GM23338 (cell line): ENCODE measurements at regions not wholly inside any gene's neighbourhood (a gene's known extent, or its start where the extent isn't known, plus 50 kb on each side); places are given as distances from the start of the nearest gene placed in this dataset.
"Not testable (repeated sequence)": the region's sequence is repeated elsewhere in the genome, so short reads cannot be mapped to it uniquely, and the experiment has no call there.

Source experiments
- CREB1 ChIP-seq: fragments of 250-450 bp; sonication (Bioruptor Pico); IDR thresholded peaks from 2 replicates; pipeline ENCODE4 v1.5.0; 2020; ENCODE audit warnings: low read depth, mild to moderate bottlenecking, moderate library complexity
- EZH2 ChIP-seq: fragments of 200-600 bp; sonication (generic); IDR thresholded peaks from one replicate; pipeline ENCODE4 v1.8.0; 2017; ENCODE audit warnings: antibody characterized with exemption, mild to moderate bottlenecking, low read depth; ENCODE audit not compliant: unreplicated experiment
- EZH2phosphoT487 ChIP-seq: fragments of 200-600 bp; sonication (generic); IDR thresholded peaks from one replicate; pipeline ENCODE4 v1.8.1; 2018; ENCODE audit warnings: antibody characterized with exemption; ENCODE audit not compliant: unreplicated experiment
- JUNB ChIP-seq: IDR thresholded peaks from one replicate; pipeline ENCODE4 v1.6.1; 2016; ENCODE audit warnings: antibody characterized with exemption; ENCODE audit not compliant: unreplicated experiment
- NANOG ChIP-seq: IDR thresholded peaks from 2 replicates; pipeline ENCODE4 v1.6.1; 2016; ENCODE audit warnings: antibody characterized with exemption, borderline replicate concordance
- POLR2AphosphoS5 ChIP-seq: IDR thresholded peaks from 2 replicates; pipeline ENCODE4 v1.6.1; 2016; ENCODE audit warnings: antibody characterized with exemption, low read depth
- STAT1 ChIP-seq: IDR thresholded peaks from one replicate; pipeline ENCODE4 v1.6.1; 2016; ENCODE audit warnings: antibody characterized with exemption; ENCODE audit not compliant: unreplicated experiment
- ZNF114 ChIP-seq: fragments of 250-450 bp; sonication (Bioruptor Pico); IDR thresholded peaks from 2 replicates; pipeline ENCODE4 v1.5.0; 2020; ENCODE audit warnings: mild to moderate bottlenecking, moderate library complexity
- ZNF331 ChIP-seq: fragments of 250-450 bp; sonication (Bioruptor Pico); IDR thresholded peaks from 2 replicates; pipeline ENCODE4 v1.5.0; 2020; ENCODE audit warnings: low read depth, mild to moderate bottlenecking, moderate library complexity
- TF ChIP-seq, protein P1 (sequence below), 2 experiments: fragments of 200-600 bp in 1 of 2; sonication (generic) in 1 of 2; conservative IDR thresholded peaks; 2 replicates each; pipeline versions ENCODE4 v1.5.1 to v1.6.1; 2016 to 2017; ENCODE audit warnings: antibody characterized with exemption in 2 of 2, low read depth in 2 of 2, mild to moderate bottlenecking in 2 of 2, moderate library complexity in 1 of 2
- TF ChIP-seq, protein P2 (sequence below): IDR thresholded peaks from one replicate; pipeline ENCODE4 v1.6.1; 2018; ENCODE audit warnings: antibody characterized with exemption; ENCODE audit not compliant: unreplicated experiment
- TF ChIP-seq, protein P3 (sequence below): IDR thresholded peaks from 2 replicates; pipeline ENCODE4 v1.6.1; 2016; ENCODE audit warnings: antibody characterized with exemption

DNA sequence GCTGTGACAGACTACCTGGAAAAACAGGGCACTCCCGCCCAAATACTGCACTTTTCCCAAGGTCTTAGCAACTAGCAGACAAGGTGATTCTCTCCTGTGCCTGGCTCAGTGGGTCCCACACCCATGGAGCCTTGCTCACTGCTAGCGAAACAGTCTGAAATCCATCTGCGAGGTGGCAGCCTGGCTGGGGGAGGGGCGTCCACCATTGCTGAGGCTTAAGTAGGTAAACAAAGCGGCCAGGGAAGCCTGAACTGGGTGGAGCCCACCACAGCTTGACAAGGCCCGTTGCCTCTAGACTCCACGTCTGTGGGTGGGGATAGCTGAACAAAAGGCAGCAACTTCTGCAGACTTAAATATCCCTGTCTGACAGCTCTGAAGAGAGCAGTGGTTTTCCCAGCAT lies 145.2 kb downstream of the CCT8L2 start:
- TF ChIP-seq, protein P1, sequence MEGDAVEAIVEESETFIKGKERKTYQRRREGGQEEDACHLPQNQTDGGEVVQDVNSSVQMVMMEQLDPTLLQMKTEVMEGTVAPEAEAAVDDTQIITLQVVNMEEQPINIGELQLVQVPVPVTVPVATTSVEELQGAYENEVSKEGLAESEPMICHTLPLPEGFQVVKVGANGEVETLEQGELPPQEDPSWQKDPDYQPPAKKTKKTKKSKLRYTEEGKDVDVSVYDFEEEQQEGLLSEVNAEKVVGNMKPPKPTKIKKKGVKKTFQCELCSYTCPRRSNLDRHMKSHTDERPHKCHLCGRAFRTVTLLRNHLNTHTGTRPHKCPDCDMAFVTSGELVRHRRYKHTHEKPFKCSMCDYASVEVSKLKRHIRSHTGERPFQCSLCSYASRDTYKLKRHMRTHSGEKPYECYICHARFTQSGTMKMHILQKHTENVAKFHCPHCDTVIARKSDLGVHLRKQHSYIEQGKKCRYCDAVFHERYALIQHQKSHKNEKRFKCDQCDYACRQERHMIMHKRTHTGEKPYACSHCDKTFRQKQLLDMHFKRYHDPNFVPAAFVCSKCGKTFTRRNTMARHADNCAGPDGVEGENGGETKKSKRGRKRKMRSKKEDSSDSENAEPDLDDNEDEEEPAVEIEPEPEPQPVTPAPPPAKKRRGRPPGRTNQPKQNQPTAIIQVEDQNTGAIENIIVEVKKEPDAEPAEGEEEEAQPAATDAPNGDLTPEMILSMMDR (conservative IDR thresholded peaks at IDR 0.05; ENCODE audit: low read depth in 2 of 2) = not testable (repeated sequence)
- TF ChIP-seq POLR2AphosphoS5; EZH2phosphoT487; JUNB; EZH2; CREB1 (CRISPR knock-in tag); STAT1; NANOG; ZNF114; ZNF331: not testable (repeated sequence)
- TF ChIP-seq, protein P2, sequence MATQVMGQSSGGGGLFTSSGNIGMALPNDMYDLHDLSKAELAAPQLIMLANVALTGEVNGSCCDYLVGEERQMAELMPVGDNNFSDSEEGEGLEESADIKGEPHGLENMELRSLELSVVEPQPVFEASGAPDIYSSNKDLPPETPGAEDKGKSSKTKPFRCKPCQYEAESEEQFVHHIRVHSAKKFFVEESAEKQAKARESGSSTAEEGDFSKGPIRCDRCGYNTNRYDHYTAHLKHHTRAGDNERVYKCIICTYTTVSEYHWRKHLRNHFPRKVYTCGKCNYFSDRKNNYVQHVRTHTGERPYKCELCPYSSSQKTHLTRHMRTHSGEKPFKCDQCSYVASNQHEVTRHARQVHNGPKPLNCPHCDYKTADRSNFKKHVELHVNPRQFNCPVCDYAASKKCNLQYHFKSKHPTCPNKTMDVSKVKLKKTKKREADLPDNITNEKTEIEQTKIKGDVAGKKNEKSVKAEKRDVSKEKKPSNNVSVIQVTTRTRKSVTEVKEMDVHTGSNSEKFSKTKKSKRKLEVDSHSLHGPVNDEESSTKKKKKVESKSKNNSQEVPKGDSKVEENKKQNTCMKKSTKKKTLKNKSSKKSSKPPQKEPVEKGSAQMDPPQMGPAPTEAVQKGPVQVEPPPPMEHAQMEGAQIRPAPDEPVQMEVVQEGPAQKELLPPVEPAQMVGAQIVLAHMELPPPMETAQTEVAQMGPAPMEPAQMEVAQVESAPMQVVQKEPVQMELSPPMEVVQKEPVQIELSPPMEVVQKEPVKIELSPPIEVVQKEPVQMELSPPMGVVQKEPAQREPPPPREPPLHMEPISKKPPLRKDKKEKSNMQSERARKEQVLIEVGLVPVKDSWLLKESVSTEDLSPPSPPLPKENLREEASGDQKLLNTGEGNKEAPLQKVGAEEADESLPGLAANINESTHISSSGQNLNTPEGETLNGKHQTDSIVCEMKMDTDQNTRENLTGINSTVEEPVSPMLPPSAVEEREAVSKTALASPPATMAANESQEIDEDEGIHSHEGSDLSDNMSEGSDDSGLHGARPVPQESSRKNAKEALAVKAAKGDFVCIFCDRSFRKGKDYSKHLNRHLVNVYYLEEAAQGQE = not testable (repeated sequence)
- TF ChIP-seq, protein P3, sequence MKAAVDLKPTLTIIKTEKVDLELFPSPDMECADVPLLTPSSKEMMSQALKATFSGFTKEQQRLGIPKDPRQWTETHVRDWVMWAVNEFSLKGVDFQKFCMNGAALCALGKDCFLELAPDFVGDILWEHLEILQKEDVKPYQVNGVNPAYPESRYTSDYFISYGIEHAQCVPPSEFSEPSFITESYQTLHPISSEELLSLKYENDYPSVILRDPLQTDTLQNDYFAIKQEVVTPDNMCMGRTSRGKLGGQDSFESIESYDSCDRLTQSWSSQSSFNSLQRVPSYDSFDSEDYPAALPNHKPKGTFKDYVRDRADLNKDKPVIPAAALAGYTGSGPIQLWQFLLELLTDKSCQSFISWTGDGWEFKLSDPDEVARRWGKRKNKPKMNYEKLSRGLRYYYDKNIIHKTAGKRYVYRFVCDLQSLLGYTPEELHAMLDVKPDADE = not testable (repeated sequence)
